D721Med (cell line): ENCODE measurements at regions not wholly inside any gene's neighbourhood (a gene's known extent, or its start where the extent isn't known, plus 50 kb on each side); places are given as distances from the start of the nearest gene placed in this dataset.

Experiments used
- DNase-seq: peaks from one replicate; pipeline ENCODE4 v3.0.0; 2011; ENCODE audit warnings: low spot score; ENCODE audit not compliant: insufficient read length
- FAIRE-seq: peaks from 2 replicates; lab custom pipeline; 2011; peaks lifted over from hg19 to GRCh38; lab: Jason Lieb, UNC
- TF ChIP-seq, protein P1 (sequence below): IDR thresholded peaks from 2 replicates; pipeline ENCODE4 v1.5.1; 2012; ENCODE audit warnings: mild to moderate bottlenecking, control low read depth; ENCODE audit not compliant: insufficient read depth; ENCODE audit errors: missing control alignments

DNA sequence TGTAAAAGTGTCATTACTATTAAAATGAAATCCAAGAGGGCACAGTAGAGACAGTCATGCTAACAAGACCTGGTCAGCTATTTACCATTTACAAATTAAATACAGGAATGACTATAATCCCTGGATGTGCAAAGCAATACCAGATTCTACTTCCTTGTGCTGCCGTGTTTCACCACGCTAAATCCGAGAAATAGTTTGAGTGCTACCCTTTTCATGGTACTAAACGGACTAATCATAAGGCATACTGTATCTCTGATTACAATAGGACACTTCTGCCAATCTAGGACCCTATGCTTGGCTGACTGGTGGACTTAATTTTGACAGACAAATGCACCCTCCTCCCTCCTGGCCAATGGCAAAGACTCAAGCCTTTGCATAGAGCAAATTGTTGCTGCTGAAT is 63.0 kb upstream of the NR2F2 start:
- FAIRE-seq: no peak
- no peak for DNase-seq
- TF ChIP-seq, protein P1, sequence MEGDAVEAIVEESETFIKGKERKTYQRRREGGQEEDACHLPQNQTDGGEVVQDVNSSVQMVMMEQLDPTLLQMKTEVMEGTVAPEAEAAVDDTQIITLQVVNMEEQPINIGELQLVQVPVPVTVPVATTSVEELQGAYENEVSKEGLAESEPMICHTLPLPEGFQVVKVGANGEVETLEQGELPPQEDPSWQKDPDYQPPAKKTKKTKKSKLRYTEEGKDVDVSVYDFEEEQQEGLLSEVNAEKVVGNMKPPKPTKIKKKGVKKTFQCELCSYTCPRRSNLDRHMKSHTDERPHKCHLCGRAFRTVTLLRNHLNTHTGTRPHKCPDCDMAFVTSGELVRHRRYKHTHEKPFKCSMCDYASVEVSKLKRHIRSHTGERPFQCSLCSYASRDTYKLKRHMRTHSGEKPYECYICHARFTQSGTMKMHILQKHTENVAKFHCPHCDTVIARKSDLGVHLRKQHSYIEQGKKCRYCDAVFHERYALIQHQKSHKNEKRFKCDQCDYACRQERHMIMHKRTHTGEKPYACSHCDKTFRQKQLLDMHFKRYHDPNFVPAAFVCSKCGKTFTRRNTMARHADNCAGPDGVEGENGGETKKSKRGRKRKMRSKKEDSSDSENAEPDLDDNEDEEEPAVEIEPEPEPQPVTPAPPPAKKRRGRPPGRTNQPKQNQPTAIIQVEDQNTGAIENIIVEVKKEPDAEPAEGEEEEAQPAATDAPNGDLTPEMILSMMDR: no peak

DNA sequence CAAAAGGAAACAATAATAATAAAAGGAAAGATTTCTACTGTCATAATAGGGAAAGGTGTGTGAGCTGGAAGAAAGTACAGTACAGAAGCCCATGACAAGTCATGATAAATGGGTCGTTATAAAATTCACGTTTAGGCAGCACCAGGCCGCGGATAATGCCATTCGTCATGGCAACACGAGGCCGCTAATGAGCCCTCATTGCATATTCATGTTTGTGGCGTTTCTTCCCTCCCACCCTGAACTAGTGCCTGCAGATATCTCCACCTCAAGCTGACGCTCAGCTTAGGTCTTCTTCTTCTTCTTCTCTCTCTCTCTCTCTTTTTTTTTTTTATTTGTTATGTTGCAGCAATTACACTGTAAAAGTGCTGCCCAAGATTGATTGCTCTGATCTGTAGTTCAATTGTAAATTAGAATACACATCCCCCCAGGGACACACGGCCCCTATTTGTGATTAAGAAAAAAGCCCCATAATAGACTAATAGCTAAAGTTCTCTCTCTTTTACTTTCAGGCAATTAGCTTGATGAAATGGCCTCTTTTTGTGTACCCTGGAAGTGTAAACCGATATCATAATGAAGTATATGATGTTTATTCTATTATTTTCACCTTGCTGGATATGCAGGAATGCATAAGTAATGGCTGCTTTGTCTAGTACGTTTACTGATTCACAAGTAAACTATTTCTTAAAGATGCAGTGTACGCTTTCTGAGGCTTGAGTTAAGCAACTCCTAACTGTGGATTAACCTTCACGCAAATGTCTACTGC is 61.9 kb upstream of the NR2F2 start:
- FAIRE-seq (no peak), DNase-seq (no peak)
- TF ChIP-seq, protein P1: no peak

DNA sequence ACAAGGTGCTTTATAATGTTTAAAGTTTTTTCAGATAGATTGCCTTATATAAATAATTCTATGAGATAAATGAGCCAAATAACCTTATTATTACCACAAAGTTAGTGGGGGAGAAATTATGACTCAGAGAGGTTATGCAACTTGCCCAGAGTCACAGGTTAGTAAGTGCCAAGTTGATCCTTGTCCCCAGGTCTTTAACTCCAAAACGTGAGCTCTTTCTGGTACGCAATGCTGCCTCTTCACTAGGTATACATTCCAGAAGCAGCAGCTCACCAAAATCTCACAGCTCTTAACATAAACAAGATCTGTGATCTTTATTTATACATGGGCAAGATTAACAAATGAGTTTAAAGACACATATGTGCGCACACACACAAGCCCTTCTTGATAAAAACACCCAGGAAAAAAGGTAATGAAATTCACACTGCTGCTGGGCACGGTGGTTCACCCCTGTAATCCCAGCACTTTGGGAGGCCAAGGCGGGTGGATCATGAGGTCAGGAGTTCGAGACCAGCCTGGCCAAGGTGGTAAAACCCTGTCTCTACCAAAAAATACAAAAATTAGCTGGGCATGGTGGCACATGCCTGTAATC is 59.8 kb upstream of the NR2F2 start:
- DNase-seq: no peak
- no peak for FAIRE-seq
- TF ChIP-seq, protein P1: no peak

DNA sequence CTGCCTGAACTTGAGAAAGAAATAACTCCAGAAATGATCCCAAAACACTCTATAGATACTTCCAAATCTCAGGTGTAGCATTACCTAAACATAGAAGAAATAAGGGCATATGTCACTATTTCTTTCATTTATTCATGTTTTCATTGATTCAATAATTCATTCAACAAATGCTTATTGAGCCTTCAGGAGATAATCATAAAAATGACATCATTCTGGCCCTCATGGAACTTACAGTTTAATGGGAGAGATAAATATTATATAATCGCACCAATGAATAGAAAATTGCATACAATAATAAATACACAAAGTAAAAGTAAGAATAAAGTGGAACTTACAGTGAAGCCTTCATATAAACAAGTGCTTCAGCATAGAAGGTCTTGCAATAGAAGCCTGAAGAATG is 58.1 kb upstream of the NR2F2 start:
- TF ChIP-seq, protein P1: no peak

DNA sequence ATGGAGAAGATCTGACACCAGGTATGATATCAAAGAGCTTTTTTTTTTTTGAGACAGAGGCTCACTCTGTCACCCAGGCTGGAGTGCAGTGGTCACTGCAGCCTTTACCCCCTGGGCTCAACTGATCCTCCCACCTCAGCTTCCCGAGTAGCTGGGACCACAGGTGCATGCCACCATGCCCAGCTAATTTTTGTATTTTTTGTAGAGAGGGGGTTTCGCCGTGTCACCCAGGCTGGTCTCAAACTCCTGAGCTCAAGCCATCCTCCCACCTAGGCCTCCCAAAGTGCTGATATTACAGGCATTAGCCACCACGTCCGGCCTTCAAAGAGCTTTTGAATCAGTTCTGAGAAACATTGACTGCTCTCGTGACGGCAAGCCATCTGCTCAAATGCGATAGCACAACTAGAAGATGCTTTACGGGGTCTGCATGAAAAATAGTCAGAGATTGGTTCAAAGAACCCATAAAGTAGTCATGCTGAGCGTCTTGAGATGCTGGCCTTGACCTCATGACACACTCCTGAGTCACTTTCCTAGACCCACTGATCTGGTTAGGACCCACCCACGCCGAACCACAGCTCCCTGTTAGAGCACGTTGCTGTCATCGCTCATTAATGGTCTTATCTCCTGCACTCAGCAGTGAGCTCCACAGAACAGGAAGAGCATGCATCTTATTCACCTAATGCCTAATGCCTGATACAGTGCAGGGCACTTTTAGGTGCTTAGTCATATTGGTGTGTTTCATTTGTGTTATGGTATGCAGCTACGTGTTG is 57.0 kb upstream of the NR2F2 start:
- FAIRE-seq (no peak), DNase-seq (no peak)
- TF ChIP-seq, protein P1: no peak

More for the DNA sequence above, 58.1 kb upstream of the NR2F2 start:
- no peak for DNase-seq
- no peak for FAIRE-seq

DNA sequence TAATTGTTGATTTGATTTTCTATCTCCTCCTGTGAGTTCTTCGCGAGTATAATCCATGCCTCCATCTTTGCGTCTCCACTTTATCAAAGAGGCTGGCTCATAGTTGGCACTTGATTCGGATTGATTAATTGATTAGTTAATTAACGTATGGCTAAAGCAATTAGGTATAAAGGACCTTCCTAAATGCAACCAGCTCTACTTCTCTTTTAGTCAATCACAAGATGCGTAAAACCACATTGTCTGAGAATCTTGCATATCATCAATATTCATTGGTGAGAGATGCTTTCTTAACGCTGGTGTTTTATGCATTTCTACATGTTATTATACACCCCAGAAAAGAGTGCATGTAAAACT is 56.4 kb upstream of the NR2F2 start:
- TF ChIP-seq, protein P1: no peak
- no peak for DNase-seq
- FAIRE-seq: no peak
